Omental fat pad (tissue), 3 donors: ENCODE measurements at regions not wholly inside any gene's neighbourhood (a gene's known extent, or its start where the extent isn't known, plus 50 kb on each side); places are given as distances from the start of the nearest gene placed in this dataset.
"Not testable (repeated sequence)": the region's sequence is repeated elsewhere in the genome, so short reads cannot be mapped to it uniquely, and the experiment has no call there.

ENCODE experiments used
- ATAC-seq: fragments of 150-250 bp; one replicate; pipeline ENCODE4 v1.9.1; 2016; ENCODE audit warnings: mild to moderate bottlenecking, moderate library complexity; ENCODE audit not compliant: low FRiP score
- DNase-seq: peaks from one replicate; pipeline ENCODE4 v3.0.0-alpha.2; 2019; ENCODE audit warnings: low spot score
- CTCF ChIP-seq, 3 donors: fragments of 450-650 bp; IDR thresholded peaks; one replicate each; pipeline ENCODE4 v1.5.1; 2016 to 2017; ENCODE audit warnings: antibody characterized with exemption in 3 of 3, mild to moderate bottlenecking in 3 of 3, moderate library complexity in 2 of 3

GRCh38 chr9:97248252-97248651 lies 59.2 kb upstream of the CCDC180 start:
- ATAC-seq, DNase-seq: not testable (repeated sequence)

GRCh38 chr9:97243606-97244005 lies 63.9 kb upstream of the CCDC180 start:
- TF ChIP-seq CTCF (IDR thresholded peaks at IDR 0.05) = no peak
- no peak for DNase-seq
- ATAC-seq = no peak

- not testable (repeated sequence) for DNase-seq, ATAC-seq
Observed at GRCh38 chr9:97241430-97241829, 66.0 kb upstream of the CCDC180 start.

GRCh38 chr9:97237951-97238889 lies 69.2 kb upstream of the CCDC180 start:
- ATAC-seq (peak; percentile 92), DNase-seq (no peak)
- TF ChIP-seq CTCF (IDR thresholded peaks at IDR 0.05) = no peak

GRCh38 chr9:97237311-97237786 lies 70.1 kb upstream of the CCDC180 start:
- DNase-seq (no peak), ATAC-seq (no peak)
- TF ChIP-seq CTCF (IDR thresholded peaks at IDR 0.05) = no peak

- DNase-seq, ATAC-seq: not testable (repeated sequence)
Observed at GRCh38 chr9:97233009-97233400, 74.5 kb upstream of the CCDC180 start.

GRCh38 chr9:97232060-97233008 lies 75.1 kb upstream of the CCDC180 start:
- ATAC-seq, DNase-seq: not testable (repeated sequence)

- DNase-seq = not testable (repeated sequence)
Observed at GRCh38 chr9:97222393-97222792, 85.1 kb upstream of the CCDC180 start.

GRCh38 chr9:97221478-97222355 lies 85.7 kb upstream of the CCDC180 start:
- DNase-seq = peak; percentile 35
- ATAC-seq = peak; percentile 98

More at GRCh38 chr9:97222393-97222792, 85.1 kb upstream of the CCDC180 start:
- not testable (repeated sequence) for ATAC-seq
